K562 (cell line): ENCODE measurements at regions not wholly inside any gene's neighbourhood (a gene's known extent, or its start where the extent isn't known, plus 50 kb on each side); places are given as distances from the start of the nearest gene placed in this dataset.

ENCODE experiments used
- ATAC-seq: fragments of 200-7000 bp; cut with Tn5 transposase; 3 replicates; pipeline ENCODE4 v1.9.1; 2020; ENCODE audit warnings: moderate library complexity
- BruUV-seq: library from RNA; stranded (reverse); fragments of 400-500 nt; replicated peaks from 2 replicates; lab custom pipeline; 2021; lab: Mats Ljungman, UMichigan
- CTCF ChIA-PET: fragments of 300-600 bp; formaldehyde crosslinking; extraction: SDS; loops from one replicate; lab custom pipeline; 2021; ENCODE audit warnings: low intra/inter-chr PET ratio; lab: Yijun Ruan, JAX
- POLR2A ChIA-PET: fragments of 300-600, 350-650 bp; sonication (Branson Sonifier 250); formaldehyde crosslinking; extraction: SDS; loops from one replicate; lab custom pipeline; 2021; ENCODE audit warnings: antibody characterized with exemption, inconsistent platforms; lab: Yijun Ruan, JAX
- DNase-seq, 4 experiments: peaks; one replicate each; pipeline versions ENCODE4 v3.0.0 to v3.0.0-alpha.2; 2011 to 2018; ENCODE audit warnings: low spot score in 3 of 4, mixed read lengths in 3 of 4; ENCODE audit errors: extremely low read depth in 1 of 4
- FAIRE-seq: peaks from 2 replicates; lab custom pipeline; 2011; peaks lifted over from hg19 to GRCh38; lab: Jason Lieb, UNC
- H2AFZ ChIP-seq: 2 replicates; pipeline ENCODE4 v1.6.0; 2011; ENCODE audit warnings: low read depth, low read length, control low read depth, inconsistent platforms
- H3K27ac ChIP-seq: fragments of 200-600 bp; 3 replicates; pipeline ENCODE4 v1.8.0; 2011; ENCODE audit warnings: low read depth, mild to moderate bottlenecking, control low read depth, inconsistent platforms, low read length, moderate library complexity, mixed read lengths; ENCODE audit errors: extremely low read depth
- H3K27me3 ChIP-seq, 2 experiments: fragments of 300-600 bp in 1 of 2; 2 replicates in 1 of 2; 3 replicates in 1 of 2; pipeline versions ENCODE4 v1.6.0 to v1.8.0; 2011; ENCODE audit warnings: inconsistent platforms in 2 of 2, low read length in 2 of 2, mild to moderate bottlenecking in 1 of 2, mixed read lengths in 1 of 2, moderate library complexity in 1 of 2; ENCODE audit not compliant: control insufficient read depth in 2 of 2, insufficient read depth in 2 of 2
- H3K36me3 ChIP-seq: fragments of 300-600 bp; 3 replicates; pipeline ENCODE4 v1.8.0; 2011; ENCODE audit warnings: mild to moderate bottlenecking, low read length, inconsistent platforms; ENCODE audit not compliant: control insufficient read depth, insufficient read depth
- H3K4me1 ChIP-seq, 2 experiments: fragments of 200-600 bp in 1 of 2; replicated peaks in 1 of 2; 2 replicates in 1 of 2; 3 replicates in 1 of 2; pipeline versions ENCODE4 v1.5.1 to v1.8.0; 2011; ENCODE audit warnings: inconsistent platforms in 2 of 2, low read length in 2 of 2, mild to moderate bottlenecking in 1 of 2, mixed read lengths in 1 of 2, moderate library complexity in 1 of 2; ENCODE audit not compliant: control insufficient read depth in 2 of 2, insufficient read depth in 2 of 2
- H3K4me2 ChIP-seq: 2 replicates; pipeline ENCODE4 v1.6.1; 2011; ENCODE audit warnings: low read length, control low read depth, inconsistent platforms, mixed read lengths; ENCODE audit not compliant: insufficient read depth
- H3K4me3 ChIP-seq: fragments of 200-600 bp; sonication (generic), shearing (Covaris generic); 2 replicates; pipeline ENCODE4 v1.5.1; 2016; ENCODE audit warnings: control low read depth, inconsistent platforms
- H3K79me2 ChIP-seq: fragments of 200-600 bp; 3 replicates; pipeline ENCODE4 v1.8.0; 2011; ENCODE audit warnings: low read length, inconsistent platforms; ENCODE audit not compliant: control insufficient read depth, insufficient read depth
- H3K9ac ChIP-seq, 2 experiments: 2 replicates each; pipeline versions ENCODE4 v1.6.0 to v1.6.1; 2011; ENCODE audit warnings: low read depth in 2 of 2, low read length in 2 of 2, control low read depth in 1 of 2, inconsistent platforms in 1 of 2, mild to moderate bottlenecking in 1 of 2, mixed read lengths in 1 of 2; ENCODE audit not compliant: insufficient read depth in 1 of 2
- H3K9me1 ChIP-seq: one replicate; pipeline ENCODE4 v1.6.0; 2011; ENCODE audit warnings: inconsistent platforms, mild to moderate bottlenecking, low read length, moderate library complexity; ENCODE audit not compliant: control insufficient read depth, insufficient read depth
- H3K9me3 ChIP-seq: replicated peaks from 2 replicates; pipeline ENCODE4 v1.5.1; 2011; ENCODE audit warnings: low read depth, low read length, inconsistent platforms; ENCODE audit not compliant: control insufficient read depth, insufficient read depth
- H4K20me1 ChIP-seq: replicated peaks from 2 replicates; pipeline ENCODE4 v1.6.1; 2011; ENCODE audit warnings: low read length, inconsistent platforms, mixed read lengths; ENCODE audit not compliant: control insufficient read depth, insufficient read depth
- ARID1B ChIP-seq: fragments of 450-650 bp; IDR thresholded peaks from 2 replicates; pipeline ENCODE4 v1.6.1; 2016; ENCODE audit warnings: antibody characterized with exemption, mild to moderate bottlenecking, inconsistent platforms
- ATF1 ChIP-seq, 2 experiments: fragments of 450-650 bp in 1 of 2; IDR thresholded peaks; 2 replicates each; pipeline ENCODE4 v1.6.1; 2016; ENCODE audit warnings: missing compliant biosample characterization in 1 of 2, missing genetic modification characterization in 1 of 2
- DIDO1 ChIP-seq: fragments of 450-650 bp; IDR thresholded peaks from 2 replicates; pipeline ENCODE4 v1.6.1; 2016; ENCODE audit warnings: low read depth, missing biosample characterization, missing genetic modification characterization
- E2F3 ChIP-seq: fragments of 250-450 bp; sonication (Bioruptor Pico); IDR thresholded peaks from 2 replicates; pipeline ENCODE4 v1.4.0; 2020; ENCODE audit warnings: mild to moderate bottlenecking
- ELK1 ChIP-seq: sonication (generic); formaldehyde crosslinking; IDR thresholded peaks from 2 replicates; pipeline ENCODE4 v1.8.1; 2022; ENCODE audit warnings: missing genetic modification reagents
- KAT7 ChIP-seq: sonication (generic); formaldehyde crosslinking; IDR thresholded peaks from 2 replicates; pipeline ENCODE4 v1.8.0; 2022; ENCODE audit warnings: missing genetic modification reagents, mild to moderate bottlenecking, borderline replicate concordance
- LEF1 ChIP-seq: fragments of 450-650 bp; IDR thresholded peaks from 2 replicates; pipeline ENCODE4 v1.6.1; 2016; ENCODE audit warnings: mild to moderate bottlenecking
- NFIX ChIP-seq: fragments of 250-450 bp; sonication (Bioruptor Pico); IDR thresholded peaks from 2 replicates; pipeline ENCODE4 v1.4.0; 2020; ENCODE audit warnings: low read depth, mild to moderate bottlenecking, moderate library complexity
- PRMT5 ChIP-seq: sonication (generic); formaldehyde crosslinking; IDR thresholded peaks from 2 replicates; pipeline ENCODE4 v1.5.0; 2020; ENCODE audit warnings: missing genetic modification reagents
- RAD51 ChIP-seq: fragments of 450-650 bp; IDR thresholded peaks from 2 replicates; pipeline ENCODE4 v1.7.1; 2016; ENCODE audit warnings: low read depth, mild to moderate bottlenecking, borderline replicate concordance
- ZBTB17 ChIP-seq: fragments of 450-650 bp; formaldehyde crosslinking; IDR thresholded peaks from 2 replicates; pipeline ENCODE4 v1.4.0; 2020; ENCODE audit warnings: mild to moderate bottlenecking
- ZKSCAN8 ChIP-seq: fragments of 200-800 bp; sonication (Bioruptor generic); IDR thresholded peaks from 2 replicates; pipeline ENCODE4 v1.6.1; 2016; ENCODE audit warnings: missing genetic modification characterization, missing compliant biosample characterization
- ZNF212 ChIP-seq: fragments of 450-650 bp; formaldehyde crosslinking; IDR thresholded peaks from 2 replicates; pipeline ENCODE4 v1.4.0; 2020; ENCODE audit warnings: mild to moderate bottlenecking
- ZNF76 ChIP-seq: fragments of 250-450 bp; sonication (Bioruptor Pico); IDR thresholded peaks from 2 replicates; pipeline ENCODE4 v1.4.0; 2020; ENCODE audit warnings: mild to moderate bottlenecking, moderate library complexity, borderline replicate concordance
- WGBS: fragments of 100-300 bp; shearing (Covaris generic); methylation state at CpG from one replicate; pipeline ENCODE4 v1.1.6; 2016; ENCODE audit warnings: low coverage, mixed read lengths; ENCODE audit not compliant: insufficient coverage; ENCODE audit errors: missing lambda C conversion rate; 5-methylcytosine and 5-hydroxymethylcytosine counted together
- in situ Hi-C: fragments of 300-500 bp; cut with MboI; formaldehyde crosslinking; loops from 4 replicates; pipeline ENCODE4 v1.15.0; 2018; ENCODE audit warnings: inconsistent platforms, mixed read lengths
- intact Hi-C: fragments of 100-400 bp; cut with micrococcal nuclease; formaldehyde crosslinking; loops from 2 replicates; pipeline ENCODE4 v1.14.2; 2022

GRCh38 chr3:127358641-127359040 lies 70.8 kb upstream of the PRR20G start:
- H4K20me1 ChIP-seq, result no peaks in the 10 kb centered on the region
- H3K4me1 ChIP-seq, result no peaks in the 10 kb centered on the region
- no peak overlapping the region for H2AFZ ChIP-seq
- CTCF ChIA-PET, result no interaction called here
- no peaks in the 10 kb centered on the region for H3K9me3 ChIP-seq
- no peaks in the 10 kb centered on the region for H3K36me3 ChIP-seq
- no peaks in the 10 kb centered on the region for H3K27me3 ChIP-seq
- H3K27ac ChIP-seq, result no peak overlapping the region
- intact Hi-C loops, result no loop called here
- WGBS, result 3% methylated on average over 6 of the region's 6 CpGs
- no peaks in the 10 kb centered on the region for H3K79me2 ChIP-seq
- H3K4me2 ChIP-seq, result no peak overlapping the region
- no peak overlapping the region for H3K4me3 ChIP-seq
- FAIRE-seq, result no peak
- no peak for DNase-seq
- H3K9me1 ChIP-seq, result no peaks in the 10 kb centered on the region
- POLR2A ChIA-PET, result interaction anchor here (0.6 kb wide), 1 partner anchor 22 kb away, joined by 5 read pairs; no protein-coding TSS in a partner anchor
- TF ChIP-seq ELK1 (CRISPR knock-in tag), result no peak
- in situ Hi-C loops, result no loop called here
- no TSS peak for BruUV-seq
- no peak for ATAC-seq
- H3K9ac ChIP-seq, result no peak overlapping the region

GRCh38 chr3:127356381-127356780 lies 68.5 kb upstream of the PRR20G start:
- intact Hi-C loops (no loop called here), in situ Hi-C loops (no loop called here)
- Histone ChIP-seq H3K27ac (no peak overlapping the region), H4K20me1 (no peaks in the 10 kb centered on the region), H3K36me3 (no peaks in the 10 kb centered on the region), H3K4me3 (no peak overlapping the region), H3K79me2 (no peaks in the 10 kb centered on the region), H3K9ac (no peak overlapping the region), H3K9me3 (no peaks in the 10 kb centered on the region), H3K27me3 (peaks cover 0 to 5% of the 10 kb centered on the region in 2 experiments; a peak in 1 of 5 replicates), H3K4me1 (no peaks in the 10 kb centered on the region), H3K9me1 (no peaks in the 10 kb centered on the region), H2AFZ (no peak overlapping the region), H3K4me2 (no peak overlapping the region)
- FAIRE-seq (no peak), ATAC-seq (no peak), DNase-seq (no peak)
- no TSS peak for BruUV-seq
- ChIA-PET CTCF (no interaction called here), POLR2A (no interaction called here)
- WGBS, result 0% methylated on average over 2 of the region's 2 CpGs
- TF ChIP-seq ZNF76 (CRISPR knock-in tag) (no peak), ZNF212 (no peak), KAT7 (no peak), LEF1 (no peak), E2F3 (CRISPR knock-in tag) (no peak), NFIX (CRISPR knock-in tag) (no peak), ZBTB17 (CRISPR knock-in tag) (no peak), RAD51 (no peak), ATF1 (CRISPR knock-in tag; IDR thresholded peaks at IDR 0.05) (no peak), ATF1 (tag; IDR thresholded peaks at IDR 0.05) (no peak), PRMT5 (CRISPR knock-in tag) (no peak), DIDO1 (tag) (no peak), ZKSCAN8 (CRISPR knock-in tag) (no peak), ELK1 (CRISPR knock-in tag) (no peak), ARID1B (no peak)
